Ishikawa (cell line): ENCODE measurements at regions not wholly inside any gene's neighbourhood (a gene's known extent, or its start where the extent isn't known, plus 50 kb on each side); places are given as distances from the start of the nearest gene placed in this dataset.

ENCODE experiments used
- FOXM1 ChIP-seq: IDR thresholded peaks from 2 replicates; pipeline ENCODE4 v1.6.1; 2012; ENCODE audit warnings: low read depth, borderline replicate concordance
- REST ChIP-seq: IDR thresholded peaks from 2 replicates; pipeline ENCODE4 v1.6.1; 2012; ENCODE audit warnings: low read depth, mild to moderate bottlenecking
- TEAD4 ChIP-seq: IDR thresholded peaks from 2 replicates; pipeline ENCODE4 v1.6.1; 2012
- USF1 ChIP-seq: IDR thresholded peaks from 2 replicates; pipeline ENCODE4 v1.6.1; 2012
- YY1 ChIP-seq: IDR thresholded peaks from 2 replicates; pipeline ENCODE4 v1.6.1; 2012; ENCODE audit warnings: low read depth

- TF ChIP-seq TEAD4 (no peak), YY1 (no peak), REST (no peak), FOXM1 (no peak), USF1 (no peak)
Observed at GRCh38 chr11:23944923-23945322, 551.9 kb upstream of the LUZP2 start.
